ENCODE measurements at regions not wholly inside any gene's neighbourhood (a gene's known extent, or its start where the extent isn't known, plus 50 kb on each side); places are given as distances from the start of the nearest gene placed in this dataset.

GRCh38 chr15:66900586-66901310 lies 164.7 kb upstream of the SMAD3 start:
- TF ChIP-seq Cebpa-rat (IDR thresholded peaks at IDR 0.05): no peak
- peak overlapping the region; percentile 57; the same call in 1 of the 2 replicates for H3K27ac ChIP-seq
- no peaks in the 10 kb centered on the region for H3K36me3 ChIP-seq
- peak overlapping the region; percentile 54 for H3K4me2 ChIP-seq
- no peak overlapping the region for H3K9ac ChIP-seq
- H4K20me1 ChIP-seq: no peaks in the 10 kb centered on the region
- H3K9me3 ChIP-seq: peaks cover 3% of the 10 kb centered on the region
- H3K4me3 ChIP-seq: no peak overlapping the region
- H3K27me3 ChIP-seq: no peaks in the 10 kb centered on the region
- peaks cover 10% of the 10 kb centered on the region for H3K4me1 ChIP-seq

- Histone ChIP-seq H3K27me3 (no peaks in the 10 kb centered on the region), H4K20me1 (no peaks in the 10 kb centered on the region), H3K36me3 (no peaks in the 10 kb centered on the region), H3K4me3 (no peak overlapping the region), H3K4me2 (peak overlapping the region; percentile 54), H3K9ac (no peak overlapping the region), H3K9me3 (peaks cover 6% of the 10 kb centered on the region), H3K4me1 (peaks cover 10% of the 10 kb centered on the region), H3K27ac (peak overlapping the region; percentile 57; the same call in 1 of the 2 replicates)
- TF ChIP-seq Cebpa-rat (IDR thresholded peaks at IDR 0.05): no peak
These were observed 163.9 kb upstream of the SMAD3 start for GRCh38 chr15:66901336-66902100.

- no peaks in the 10 kb centered on the region for H3K36me3 ChIP-seq
- no peak overlapping the region for H3K4me3 ChIP-seq
- H3K9ac ChIP-seq: no peak overlapping the region
- peaks cover 34% of the 10 kb centered on the region for H3K4me1 ChIP-seq
- no peak overlapping the region for H3K4me2 ChIP-seq
- H3K27ac ChIP-seq: no peak overlapping the region
- no peak for TF ChIP-seq Cebpa-rat (IDR thresholded peaks at IDR 0.05)
- H3K9me3 ChIP-seq: peaks cover 6% of the 10 kb centered on the region
- no peaks in the 10 kb centered on the region; the same call in 1 of the 2 replicates for H3K27me3 ChIP-seq
- H4K20me1 ChIP-seq: no peaks in the 10 kb centered on the region; the same call in 1 of the 2 replicates
These were observed 160.2 kb upstream of the SMAD3 start for GRCh38 chr15:66905185-66905584.

GRCh38 chr15:66905954-66906353 lies 159.4 kb upstream of the SMAD3 start:
- Histone ChIP-seq H3K4me1 (peaks cover 40% of the 10 kb centered on the region), H4K20me1 (peaks cover 5% of the 10 kb centered on the region; the same call in 1 of the 2 replicates), H3K27ac (no peak overlapping the region), H3K4me3 (no peak overlapping the region), H3K36me3 (no peaks in the 10 kb centered on the region), H3K27me3 (peaks cover 4% of the 10 kb centered on the region), H3K4me2 (no peak overlapping the region), H3K9me3 (peaks cover 6% of the 10 kb centered on the region), H3K9ac (no peak overlapping the region)
- no peak for TF ChIP-seq Cebpa-rat (IDR thresholded peaks at IDR 0.05)

GRCh38 chr15:66906668-66907614 lies 158.5 kb upstream of the SMAD3 start:
- Histone ChIP-seq H3K9me3 (peaks cover 6% of the 10 kb centered on the region), H3K4me2 (peak overlapping the region; percentile 65), H3K27me3 (peaks cover 12% of the 10 kb centered on the region), H3K36me3 (no peaks in the 10 kb centered on the region), H3K27ac (no peak overlapping the region), H4K20me1 (peaks cover 14% of the 10 kb centered on the region), H3K4me3 (no peak overlapping the region), H3K4me1 (peaks cover 40% of the 10 kb centered on the region), H3K9ac (no peak overlapping the region)
- no peak for TF ChIP-seq Cebpa-rat (IDR thresholded peaks at IDR 0.05)

- peaks cover 52% of the 10 kb centered on the region for H3K4me1 ChIP-seq
- no peaks in the 10 kb centered on the region for H3K36me3 ChIP-seq
- peaks cover 14% of the 10 kb centered on the region for H4K20me1 ChIP-seq
- H3K4me2 ChIP-seq: peak overlapping the region; percentile 65
- peaks cover 6% of the 10 kb centered on the region for H3K9me3 ChIP-seq
- H3K9ac ChIP-seq: no peak overlapping the region
- peaks cover 12% of the 10 kb centered on the region for H3K27me3 ChIP-seq
- no peak overlapping the region for H3K27ac ChIP-seq
- H3K4me3 ChIP-seq: no peak overlapping the region
- no peak for TF ChIP-seq Cebpa-rat (IDR thresholded peaks at IDR 0.05)
These were observed 157.3 kb upstream of the SMAD3 start for GRCh38 chr15:66907826-66908743.

- peaks cover 12% of the 10 kb centered on the region for H3K27me3 ChIP-seq
- peaks cover 52% of the 10 kb centered on the region for H3K4me1 ChIP-seq
- H3K9ac ChIP-seq: no peak overlapping the region
- peaks cover 6% of the 10 kb centered on the region for H3K9me3 ChIP-seq
- H3K4me2 ChIP-seq: peak overlapping the region; percentile 65
- no peak overlapping the region for H3K4me3 ChIP-seq
- no peak overlapping the region for H3K27ac ChIP-seq
- no peak for TF ChIP-seq Cebpa-rat (IDR thresholded peaks at IDR 0.05)
- peaks cover 14% of the 10 kb centered on the region for H4K20me1 ChIP-seq
- H3K36me3 ChIP-seq: no peaks in the 10 kb centered on the region
These were observed 156.7 kb upstream of the SMAD3 start for GRCh38 chr15:66908744-66909095.

DNA sequence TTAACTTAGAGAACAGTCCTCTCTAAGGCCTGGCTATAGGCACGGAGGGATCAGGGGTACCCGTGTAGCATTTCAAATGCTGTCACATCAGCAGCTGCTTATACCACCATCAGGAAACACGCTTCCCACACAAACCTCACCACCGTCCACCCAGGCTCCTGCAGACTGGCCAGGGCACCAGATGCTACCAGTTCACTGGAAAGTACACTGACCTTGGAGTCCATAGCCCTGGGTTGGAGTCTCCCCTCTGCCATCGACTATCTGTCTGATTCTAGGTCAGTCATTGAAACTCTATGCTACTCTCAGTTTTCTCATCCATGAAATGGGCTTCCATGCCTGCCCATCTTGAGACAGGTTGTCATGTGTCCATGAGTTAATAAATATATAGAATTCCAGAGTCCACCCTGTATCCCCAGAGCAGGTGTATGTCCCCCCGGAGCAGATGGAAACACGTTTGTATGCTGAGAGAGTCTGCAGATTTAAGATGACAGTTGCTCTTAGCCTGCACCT lies 156.0 kb upstream of the SMAD3 start:
- H4K20me1 ChIP-seq: peaks cover 14% of the 10 kb centered on the region
- no peak for TF ChIP-seq Cebpa-rat (IDR thresholded peaks at IDR 0.05)
- no peaks in the 10 kb centered on the region for H3K36me3 ChIP-seq
- H3K4me3 ChIP-seq: no peak overlapping the region
- H3K9me3 ChIP-seq: peaks cover 6% of the 10 kb centered on the region
- H3K4me2 ChIP-seq: no peak overlapping the region
- peaks cover 12% of the 10 kb centered on the region for H3K27me3 ChIP-seq
- H3K27ac ChIP-seq: no peak overlapping the region
- H3K9ac ChIP-seq: no peak overlapping the region
- peaks cover 52% of the 10 kb centered on the region for H3K4me1 ChIP-seq

Data from BLaER1 (cell line).